PC-9 (cell line): ENCODE measurements at regions not wholly inside any gene's neighbourhood (a gene's known extent, or its start where the extent isn't known, plus 50 kb on each side); places are given as distances from the start of the nearest gene placed in this dataset.

Source experiments
- BruUV-seq: library from RNA; stranded (reverse); fragments of 400-500 nt; replicated peaks from 2 replicates; lab custom pipeline; 2021; lab: Mats Ljungman, UMichigan
- CTCF ChIA-PET: fragments of 300-600 bp; sonication (Branson Sonifier 250); formaldehyde crosslinking; loops from one replicate; lab custom pipeline; 2022; ENCODE audit warnings: antibody characterized with exemption; lab: Charles Lee
- POLR2A ChIA-PET: fragments of 300-600 bp; sonication (Branson Sonifier 250); formaldehyde crosslinking; loops from one replicate; lab custom pipeline; 2022; ENCODE audit warnings: antibody characterized with exemption; ENCODE audit not compliant: unreplicated experiment; lab: Charles Lee
- DNase-seq, 2 experiments: peaks; one replicate each; pipeline versions ENCODE4 v3.0.0 to v3.0.0-alpha.2; 2015 to 2022; ENCODE audit warnings: mixed read lengths in 1 of 2
- H2AFZ ChIP-seq: fragments of 200-600 bp; sonication (generic); 2 replicates; pipeline ENCODE4 v1.8.1; 2017; ENCODE audit warnings: antibody characterized with exemption
- H3F3A ChIP-seq: fragments of 200-600 bp; sonication (generic); 2 replicates; pipeline ENCODE4 v1.8.1; 2017; ENCODE audit warnings: antibody characterized with exemption, mild to moderate bottlenecking, low read depth; ENCODE audit not compliant: insufficient read depth
- H3K27ac ChIP-seq: fragments of 200-600 bp; sonication (generic); 2 replicates; pipeline ENCODE4 v1.6.1; 2016; ENCODE audit warnings: mixed run types
- H3K27me3 ChIP-seq: fragments of 200-600 bp; sonication (generic); 2 replicates; pipeline ENCODE4 v1.6.1; 2016; ENCODE audit warnings: low read depth, mixed run types; ENCODE audit not compliant: insufficient read depth
- H3K36me3 ChIP-seq: fragments of 200-600 bp; sonication (generic); 2 replicates; pipeline ENCODE4 v1.6.1; 2016; ENCODE audit warnings: low read depth, mixed run types
- H3K4me1 ChIP-seq: fragments of 200-600 bp; sonication (generic); replicated peaks from 2 replicates; pipeline ENCODE4 v1.6.1; 2016; ENCODE audit warnings: mixed run types; ENCODE audit not compliant: insufficient read depth
- H3K4me2 ChIP-seq: fragments of 200-600 bp; sonication (generic); 2 replicates; pipeline ENCODE4 v1.6.1; 2017; ENCODE audit warnings: mixed run types
- H3K4me3 ChIP-seq: fragments of 200-600 bp; sonication (generic); 2 replicates; pipeline ENCODE4 v1.6.1; 2016; ENCODE audit warnings: mixed run types
- H3K79me2 ChIP-seq: fragments of 200-600 bp; sonication (generic); 2 replicates; pipeline ENCODE4 v1.6.1; 2017; ENCODE audit warnings: low read depth, mixed run types
- H3K9me2 ChIP-seq: fragments of 200-600 bp; sonication (generic); 2 replicates; pipeline ENCODE4 v1.8.1; 2017; ENCODE audit warnings: mild to moderate bottlenecking; ENCODE audit not compliant: insufficient read depth
- H3K9me3 ChIP-seq: fragments of 200-600 bp; sonication (generic); 2 replicates; pipeline ENCODE4 v1.8.1; 2016; ENCODE audit warnings: low read depth; ENCODE audit not compliant: insufficient read depth
- H4K20me1 ChIP-seq: fragments of 200-600 bp; sonication (generic); 2 replicates; pipeline ENCODE4 v1.8.1; 2017; ENCODE audit not compliant: insufficient read depth
- CTCF ChIP-seq: fragments of 200-600 bp; sonication (generic); conservative IDR thresholded peaks from 2 replicates; pipeline ENCODE4 v1.6.1; 2017; ENCODE audit warnings: mixed run types, antibody characterized with exemption, mild to moderate bottlenecking, moderate library complexity
- EZH2 ChIP-seq: fragments of 200-600 bp; sonication (generic); IDR thresholded peaks from 2 replicates; pipeline ENCODE4 v1.8.0; 2017; ENCODE audit warnings: antibody characterized with exemption, low read depth
- intact Hi-C: fragments of 100-400 bp; cut with micrococcal nuclease; formaldehyde crosslinking; loops from one replicate; pipeline ENCODE4 v1.10.0; 2022; ENCODE audit not compliant: unreplicated experiment

GRCh38 chr3:83513051-83513450 lies 1445.7 kb upstream of the CADM2 start:
- Histone ChIP-seq H3K4me2 (no peak overlapping the region), H3K36me3 (no peaks in the 10 kb centered on the region), H2AFZ (peak overlapping the region; percentile 40; the same call in 1 of the 2 replicates), H4K20me1 (no peaks in the 10 kb centered on the region), H3K4me1 (peaks cover 7% of the 10 kb centered on the region; the same call in 1 of the 2 replicates), H3F3A (no peaks in the 10 kb centered on the region), H3K9me3 (no peaks in the 10 kb centered on the region), H3K79me2 (no peaks in the 10 kb centered on the region), H3K27me3 (no peaks in the 10 kb centered on the region), H3K27ac (no peak overlapping the region), H3K9me2 (no peaks in the 10 kb centered on the region), H3K4me3 (no peak overlapping the region)
- no peak for DNase-seq
- CTCF ChIA-PET = no interaction called here
- POLR2A ChIA-PET = no interaction called here
- TF ChIP-seq EZH2 = no peak
- no peak for TF ChIP-seq CTCF
- no TSS peak for BruUV-seq
- intact Hi-C loops = loop anchor here (10.0 kb wide), 1 partner anchor 1848 kb away; no protein-coding TSS in a partner anchor

- no TSS peak for BruUV-seq
- Histone ChIP-seq H3K9me3 (no peaks in the 10 kb centered on the region), H3F3A (no peaks in the 10 kb centered on the region), H3K4me2 (no peak overlapping the region), H3K79me2 (no peaks in the 10 kb centered on the region), H3K4me1 (peaks cover 7% of the 10 kb centered on the region; the same call in 1 of the 2 replicates), H4K20me1 (no peaks in the 10 kb centered on the region), H3K27me3 (no peaks in the 10 kb centered on the region), H3K36me3 (no peaks in the 10 kb centered on the region), H3K9me2 (no peaks in the 10 kb centered on the region), H3K27ac (no peak overlapping the region), H2AFZ (no peak overlapping the region), H3K4me3 (no peak overlapping the region)
- CTCF ChIA-PET = no interaction called here
- POLR2A ChIA-PET = no interaction called here
- intact Hi-C loops = loop anchor here (10.0 kb wide), 1 partner anchor 1849 kb away; no protein-coding TSS in a partner anchor
- TF ChIP-seq CTCF (no peak), EZH2 (no peak)
- DNase-seq = no peak
These were observed 1445.1 kb upstream of the CADM2 start for GRCh38 chr3:83513677-83514076.

- H4K20me1 ChIP-seq = no peaks in the 10 kb centered on the region
- no TSS peak for BruUV-seq
- ChIA-PET CTCF (no interaction called here), POLR2A (no interaction called here)
- H3K27ac ChIP-seq = no peak overlapping the region
- no peaks in the 10 kb centered on the region for H3K9me3 ChIP-seq
- no peak overlapping the region for H3K4me3 ChIP-seq
- H3K4me2 ChIP-seq = no peak overlapping the region
- H2AFZ ChIP-seq = 0 out of 2 replicates have a peak overlapping the region, but pooled peaks have one; percentile 46
- peaks cover 7% of the 10 kb centered on the region; the same call in 1 of the 2 replicates for H3K4me1 ChIP-seq
- TF ChIP-seq EZH2 (no peak), CTCF (no peak)
- H3K27me3 ChIP-seq = no peaks in the 10 kb centered on the region
- H3F3A ChIP-seq = no peaks in the 10 kb centered on the region
- no peaks in the 10 kb centered on the region for H3K79me2 ChIP-seq
- H3K36me3 ChIP-seq = no peaks in the 10 kb centered on the region
- DNase-seq = peak; percentile 15 to 36
- intact Hi-C loops = loop anchor here (10.0 kb wide), 1 partner anchor 1850 kb away; no protein-coding TSS in a partner anchor
- no peaks in the 10 kb centered on the region for H3K9me2 ChIP-seq
These were observed 1444.5 kb upstream of the CADM2 start for GRCh38 chr3:83514130-83514914.
